ENCODE measurements at regions not wholly inside any gene's neighbourhood (a gene's known extent, or its start where the extent isn't known, plus 50 kb on each side); places are given as distances from the start of the nearest gene placed in this dataset.

DNA sequence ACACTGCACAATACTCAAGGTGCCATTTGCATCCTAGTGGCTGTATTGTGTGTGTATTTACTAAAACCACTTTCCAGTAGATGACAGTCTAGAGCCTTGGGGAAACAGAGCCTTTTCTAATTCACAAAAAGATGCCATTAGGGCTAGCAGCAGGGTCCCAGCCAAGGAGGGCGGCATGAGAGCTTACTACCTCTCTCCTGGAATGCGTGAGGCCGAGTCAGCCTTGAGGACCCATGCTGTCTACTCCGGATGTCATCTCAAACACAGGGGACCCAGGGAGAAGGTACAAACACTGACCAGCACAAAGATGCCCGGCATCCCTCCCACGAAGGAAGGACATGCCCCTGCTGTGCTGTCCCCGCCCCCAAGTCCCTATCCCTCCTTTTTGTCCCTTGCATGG is 65.5 kb downstream of the CYCS start:
- no peak for DNase-seq (ENCODE audit: low read depth in 2 of 2)
- Histone ChIP-seq H3K4me1 (ENCODE audit: control insufficient read depth, extremely low read depth, insufficient read depth, low read length) (no peaks in the 10 kb centered on the region), H4K20me1 (ENCODE audit: control insufficient read depth, extremely low read depth, insufficient read depth, low read length) (no peaks in the 10 kb centered on the region), H3K9ac (ENCODE audit: insufficient read depth, low read length) (no peak overlapping the region), H3K27me3 (ENCODE audit: control insufficient read depth, insufficient read depth, low read length) (no peaks in the 10 kb centered on the region), H3K4me2 (ENCODE audit: extremely low read depth, insufficient read depth, low read length) (no peak overlapping the region), H3K4me3 (replicated peaks in 1 of 4; ENCODE audit: control extremely low read depth in 1 of 4, insufficient read depth in 1 of 4, low read depth in 3 of 4, low read length in 4 of 4) (no peak overlapping the region), H2AFZ (ENCODE audit: low read length) (no peak overlapping the region), H3K9me3 (ENCODE audit: control insufficient read depth, insufficient read depth, low read depth, low read length) (no peaks in the 10 kb centered on the region), H3K79me2 (ENCODE audit: control insufficient read depth, insufficient read depth, low read length) (no peaks in the 10 kb centered on the region), H3K27ac (ENCODE audit: insufficient read depth, low read length) (no peak overlapping the region), H3K36me3 (ENCODE audit: control insufficient read depth, insufficient read depth, low read length) (no peaks in the 10 kb centered on the region)
- no peak for TF ChIP-seq EZH2 (IDR thresholded peaks at IDR 0.05; ENCODE audit: low read length, missing control alignments)
- TF ChIP-seq, protein P1, sequence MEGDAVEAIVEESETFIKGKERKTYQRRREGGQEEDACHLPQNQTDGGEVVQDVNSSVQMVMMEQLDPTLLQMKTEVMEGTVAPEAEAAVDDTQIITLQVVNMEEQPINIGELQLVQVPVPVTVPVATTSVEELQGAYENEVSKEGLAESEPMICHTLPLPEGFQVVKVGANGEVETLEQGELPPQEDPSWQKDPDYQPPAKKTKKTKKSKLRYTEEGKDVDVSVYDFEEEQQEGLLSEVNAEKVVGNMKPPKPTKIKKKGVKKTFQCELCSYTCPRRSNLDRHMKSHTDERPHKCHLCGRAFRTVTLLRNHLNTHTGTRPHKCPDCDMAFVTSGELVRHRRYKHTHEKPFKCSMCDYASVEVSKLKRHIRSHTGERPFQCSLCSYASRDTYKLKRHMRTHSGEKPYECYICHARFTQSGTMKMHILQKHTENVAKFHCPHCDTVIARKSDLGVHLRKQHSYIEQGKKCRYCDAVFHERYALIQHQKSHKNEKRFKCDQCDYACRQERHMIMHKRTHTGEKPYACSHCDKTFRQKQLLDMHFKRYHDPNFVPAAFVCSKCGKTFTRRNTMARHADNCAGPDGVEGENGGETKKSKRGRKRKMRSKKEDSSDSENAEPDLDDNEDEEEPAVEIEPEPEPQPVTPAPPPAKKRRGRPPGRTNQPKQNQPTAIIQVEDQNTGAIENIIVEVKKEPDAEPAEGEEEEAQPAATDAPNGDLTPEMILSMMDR (conservative IDR thresholded peaks at IDR 0.05 in 1 of 2, IDR thresholded peaks at IDR 0.05 in 1 of 2; ENCODE audit: low read depth in 1 of 2, low read length in 2 of 2) = no peak

DNA sequence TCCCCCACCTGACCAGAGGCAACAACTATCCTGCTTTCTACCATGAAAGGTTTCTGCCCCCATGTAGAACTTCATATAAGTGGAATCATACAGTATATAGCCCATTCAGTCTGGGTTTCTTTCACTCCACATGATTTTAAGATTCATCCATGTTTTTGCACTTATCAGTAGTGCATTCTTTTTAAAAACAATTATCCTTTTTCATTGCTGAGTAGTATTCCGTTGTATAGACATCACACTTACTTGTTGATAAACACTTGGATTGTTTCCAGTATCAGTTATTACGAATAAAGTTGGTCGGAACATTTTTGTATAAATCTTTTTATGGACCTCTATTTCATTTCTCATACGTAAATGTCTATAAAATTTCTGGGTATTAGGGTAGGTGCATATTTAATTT is 68.7 kb downstream of the CYCS start:
- Histone ChIP-seq H3K4me1 (ENCODE audit: control insufficient read depth, extremely low read depth, insufficient read depth, low read length) (no peaks in the 10 kb centered on the region), H3K9ac (ENCODE audit: insufficient read depth, low read length) (no peak overlapping the region), H2AFZ (ENCODE audit: low read length) (no peak overlapping the region), H3K4me3 (replicated peaks in 1 of 4; ENCODE audit: control extremely low read depth in 1 of 4, insufficient read depth in 1 of 4, low read depth in 3 of 4, low read length in 4 of 4) (no peak overlapping the region), H3K4me2 (ENCODE audit: extremely low read depth, insufficient read depth, low read length) (no peak overlapping the region), H4K20me1 (ENCODE audit: control insufficient read depth, extremely low read depth, insufficient read depth, low read length) (no peaks in the 10 kb centered on the region), H3K9me3 (ENCODE audit: control insufficient read depth, insufficient read depth, low read depth, low read length) (no peaks in the 10 kb centered on the region), H3K79me2 (ENCODE audit: control insufficient read depth, insufficient read depth, low read length) (no peaks in the 10 kb centered on the region), H3K27ac (ENCODE audit: insufficient read depth, low read length) (no peak overlapping the region), H3K36me3 (ENCODE audit: control insufficient read depth, insufficient read depth, low read length) (no peaks in the 10 kb centered on the region), H3K27me3 (ENCODE audit: control insufficient read depth, insufficient read depth, low read length) (peaks cover 7% of the 10 kb centered on the region)
- TF ChIP-seq, protein P1 (conservative IDR thresholded peaks at IDR 0.05 in 1 of 2, IDR thresholded peaks at IDR 0.05 in 1 of 2; ENCODE audit: low read depth in 1 of 2, low read length in 2 of 2) = no peak
- no peak for TF ChIP-seq EZH2 (IDR thresholded peaks at IDR 0.05; ENCODE audit: low read length, missing control alignments)
- DNase-seq (ENCODE audit: low read depth in 2 of 2) = no peak

DNA sequence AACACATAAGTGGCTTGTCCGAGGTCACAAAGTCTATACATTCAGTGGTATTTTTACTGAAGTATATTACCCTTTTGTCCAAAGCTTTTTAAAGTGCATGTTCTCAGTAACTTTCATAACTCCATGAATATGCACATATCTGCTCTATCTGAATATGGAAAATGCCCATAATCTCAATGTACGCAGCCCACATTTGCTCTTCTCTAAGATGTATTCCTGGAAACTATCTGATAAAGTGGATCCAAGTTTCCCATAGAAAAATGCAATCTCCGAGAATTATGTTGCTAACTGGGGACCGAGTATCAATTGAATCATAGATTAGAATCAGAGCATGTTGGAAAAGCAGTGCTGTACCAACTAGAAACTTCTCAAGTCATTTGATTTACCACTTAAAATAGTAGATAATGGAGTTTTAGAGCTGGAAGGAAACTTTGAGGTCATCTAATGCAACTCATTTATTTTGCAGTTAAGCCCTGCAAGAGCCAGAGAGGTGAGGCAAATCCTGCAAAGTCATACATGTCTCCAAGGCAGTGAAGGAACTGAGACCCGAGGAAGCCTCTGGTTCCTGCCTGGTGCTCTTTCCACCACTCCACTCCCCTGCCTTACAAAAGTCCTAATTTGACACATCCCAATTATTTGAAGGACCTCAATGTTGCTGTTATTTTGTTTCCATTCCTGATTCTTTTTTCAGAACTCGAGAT is 69.4 kb downstream of the CYCS start:
- Histone ChIP-seq H3K9ac (ENCODE audit: insufficient read depth, low read length) (no peak overlapping the region), H3K36me3 (ENCODE audit: control insufficient read depth, insufficient read depth, low read length) (no peaks in the 10 kb centered on the region), H2AFZ (ENCODE audit: low read length) (no peak overlapping the region), H4K20me1 (ENCODE audit: control insufficient read depth, extremely low read depth, insufficient read depth, low read length) (no peaks in the 10 kb centered on the region), H3K9me3 (ENCODE audit: control insufficient read depth, insufficient read depth, low read depth, low read length) (no peaks in the 10 kb centered on the region), H3K4me3 (replicated peaks in 1 of 4; ENCODE audit: control extremely low read depth in 1 of 4, insufficient read depth in 1 of 4, low read depth in 3 of 4, low read length in 4 of 4) (no peak overlapping the region), H3K79me2 (ENCODE audit: control insufficient read depth, insufficient read depth, low read length) (no peaks in the 10 kb centered on the region), H3K27me3 (ENCODE audit: control insufficient read depth, insufficient read depth, low read length) (peaks cover 7% of the 10 kb centered on the region), H3K4me2 (ENCODE audit: extremely low read depth, insufficient read depth, low read length) (no peak overlapping the region), H3K4me1 (ENCODE audit: control insufficient read depth, extremely low read depth, insufficient read depth, low read length) (no peaks in the 10 kb centered on the region), H3K27ac (ENCODE audit: insufficient read depth, low read length) (no peak overlapping the region)
- TF ChIP-seq, protein P1 (conservative IDR thresholded peaks at IDR 0.05 in 1 of 2, IDR thresholded peaks at IDR 0.05 in 1 of 2; ENCODE audit: low read depth in 1 of 2, low read length in 2 of 2) = no peak
- TF ChIP-seq EZH2 (IDR thresholded peaks at IDR 0.05; ENCODE audit: low read length, missing control alignments) = no peak
- no peak for DNase-seq (ENCODE audit: low read depth in 2 of 2)

Measured in fibroblast of lung (primary cell).